Right lobe of liver (tissue), 6 donors: ENCODE measurements at regions not wholly inside any gene's neighbourhood (a gene's known extent, or its start where the extent isn't known, plus 50 kb on each side); places are given as distances from the start of the nearest gene placed in this dataset.

Experiments
- ATAC-seq, 4 donors: fragments of 200-7000 bp; cut with Tn5 transposase; one replicate each; pipeline ENCODE4 v1.9.1; 2020; ENCODE audit warnings: mild to moderate bottlenecking in 4 of 4, moderate library complexity in 4 of 4
- DNase-seq, 3 donors: peaks; one replicate each; pipeline ENCODE4 v3.0.0-alpha.2; 2020
- H3K27ac ChIP-seq, 3 donors: fragments of 200-600 bp; one replicate each; pipeline ENCODE4 v1.8.0; 2022
- H3K27me3 ChIP-seq, 2 donors: fragments of 200-600 bp; one replicate each; pipeline ENCODE4 v1.8.0; 2022
- H3K36me3 ChIP-seq, 4 donors: fragments of 200-600 bp; sonication (generic) in 1 of 4; one replicate each; pipeline versions ENCODE4 v1.5.1 to v1.8.0; 2017 to 2022; ENCODE audit warnings: control low read depth in 1 of 4
- H3K4me1 ChIP-seq, 4 donors: fragments of 200-600 bp; sonication (generic) in 1 of 4; one replicate each; pipeline versions ENCODE4 v1.5.1 to v1.8.0; 2017 to 2022; ENCODE audit warnings: control low read depth in 1 of 4
- H3K4me3 ChIP-seq, 3 donors: fragments of 200-600 bp; one replicate each; pipeline ENCODE4 v1.8.0; 2022
- H3K9me3 ChIP-seq, 4 donors: fragments of 200-600 bp; sonication (generic) in 1 of 4; one replicate each; pipeline versions ENCODE4 v1.5.1 to v1.8.0; 2017 to 2022; ENCODE audit warnings: control low read depth in 1 of 4
- POLR2A ChIP-seq: fragments of 450-650 bp; IDR thresholded peaks from one replicate; pipeline ENCODE4 v1.6.1; 2017; ENCODE audit warnings: antibody characterized with exemption, mild to moderate bottlenecking
- WGBS: methylation state at CpG from one replicate; pipeline ENCODE4 v1.1.6; 2018; ENCODE audit warnings: low coverage, low lambda C conversion rate; ENCODE audit not compliant: insufficient coverage; ENCODE audit errors: missing lambda C conversion rate; 5-methylcytosine and 5-hydroxymethylcytosine counted together
- intact Hi-C, 2 donors: fragments of 100-400 bp; cut with DNase I; formaldehyde crosslinking; loops; one replicate each; pipeline versions ENCODE4 v1.11.2 to v1.14.1; 2022
- TF ChIP-seq, protein P1 (sequence below), 4 donors: fragments of 200-600 bp in 3 of 4; fragments of 450-650 bp in 1 of 4; IDR thresholded peaks; one replicate each; pipeline versions ENCODE4 v1.5.1 to v1.8.0; 2016 to 2022; ENCODE audit warnings: antibody characterized with exemption in 4 of 4, mild to moderate bottlenecking in 2 of 4
- donor health status: DM: no; HTN: yes; CAD: no.
- donor health status: DM: no; HTN: no; CAD: no.
- donor health status: DM: no; HTN: no; CAD: no.
- donor health status: DM: no; HTN: yes; CAD: no.
- donor health status: DM: no; HTN: yes; CAD: no.

- H3K27me3 ChIP-seq: no peaks in the 10 kb centered on the region
- no peak overlapping the region for H3K4me3 ChIP-seq
- H3K36me3 ChIP-seq: no peaks in the 10 kb centered on the region
- TF ChIP-seq, protein P1, sequence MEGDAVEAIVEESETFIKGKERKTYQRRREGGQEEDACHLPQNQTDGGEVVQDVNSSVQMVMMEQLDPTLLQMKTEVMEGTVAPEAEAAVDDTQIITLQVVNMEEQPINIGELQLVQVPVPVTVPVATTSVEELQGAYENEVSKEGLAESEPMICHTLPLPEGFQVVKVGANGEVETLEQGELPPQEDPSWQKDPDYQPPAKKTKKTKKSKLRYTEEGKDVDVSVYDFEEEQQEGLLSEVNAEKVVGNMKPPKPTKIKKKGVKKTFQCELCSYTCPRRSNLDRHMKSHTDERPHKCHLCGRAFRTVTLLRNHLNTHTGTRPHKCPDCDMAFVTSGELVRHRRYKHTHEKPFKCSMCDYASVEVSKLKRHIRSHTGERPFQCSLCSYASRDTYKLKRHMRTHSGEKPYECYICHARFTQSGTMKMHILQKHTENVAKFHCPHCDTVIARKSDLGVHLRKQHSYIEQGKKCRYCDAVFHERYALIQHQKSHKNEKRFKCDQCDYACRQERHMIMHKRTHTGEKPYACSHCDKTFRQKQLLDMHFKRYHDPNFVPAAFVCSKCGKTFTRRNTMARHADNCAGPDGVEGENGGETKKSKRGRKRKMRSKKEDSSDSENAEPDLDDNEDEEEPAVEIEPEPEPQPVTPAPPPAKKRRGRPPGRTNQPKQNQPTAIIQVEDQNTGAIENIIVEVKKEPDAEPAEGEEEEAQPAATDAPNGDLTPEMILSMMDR (IDR thresholded peaks at IDR 0.05): no peak
- no peak for TF ChIP-seq POLR2A
- H3K4me1 ChIP-seq: no peaks in the 10 kb centered on the region
- intact Hi-C loops: no loop called here
- no peak overlapping the region for H3K27ac ChIP-seq
- no peaks in the 10 kb centered on the region for H3K9me3 ChIP-seq
- WGBS: 36% methylated on average over 2 of the region's 2 CpGs
- ATAC-seq (no peak), DNase-seq (no peak)
Observed at GRCh38 chr4:138535316-138535715, 293.2 kb upstream of the SLC7A11 start.

DNA sequence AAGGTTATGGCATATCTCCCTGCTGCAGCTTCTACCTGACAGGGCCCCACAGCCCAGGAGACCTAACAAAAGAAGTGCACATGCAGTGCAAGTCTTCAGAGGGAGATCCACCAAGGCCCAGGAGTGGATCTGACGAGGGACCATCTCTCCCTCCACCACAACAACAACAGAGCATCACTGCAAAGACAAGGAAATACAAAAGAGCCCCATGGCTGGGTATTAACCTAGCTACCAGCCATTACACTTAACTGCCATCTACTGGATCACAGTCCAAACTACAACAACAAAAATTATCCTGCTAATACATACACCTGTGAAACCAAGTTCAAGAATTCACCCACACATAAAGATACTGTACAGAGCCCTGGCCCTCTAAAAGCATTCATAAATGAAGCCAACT is 280.2 kb upstream of the SLC7A11 start:
- Histone ChIP-seq H3K4me1 (no peaks in the 10 kb centered on the region), H3K27ac (no peak overlapping the region), H3K27me3 (no peaks in the 10 kb centered on the region), H3K36me3 (no peaks in the 10 kb centered on the region), H3K4me3 (no peak overlapping the region), H3K9me3 (no peaks in the 10 kb centered on the region)
- no CpG with 5 or more reads among the region's 1 CpG for WGBS
- intact Hi-C loops: no loop called here
- DNase-seq (no peak), ATAC-seq (peak; percentile 40 to 60 (median 53))
- TF ChIP-seq, protein P1 (IDR thresholded peaks at IDR 0.05): peak; percentile 16 to 39 (median 27)
- no peak for TF ChIP-seq POLR2A

GRCh38 chr4:138521809-138522208 is 279.7 kb upstream of the SLC7A11 start:
- no peak for DNase-seq
- H3K27me3 ChIP-seq: no peaks in the 10 kb centered on the region
- H3K9me3 ChIP-seq: no peaks in the 10 kb centered on the region
- H3K27ac ChIP-seq: no peak overlapping the region
- TF ChIP-seq, protein P1 (IDR thresholded peaks at IDR 0.05): no peak
- no peak for TF ChIP-seq POLR2A
- intact Hi-C loops: no loop called here
- WGBS: no CpG with 5 or more reads among the region's 4 CpGs
- no peak overlapping the region for H3K4me3 ChIP-seq
- peak in 1 of 4 donors; percentile 31 for ATAC-seq
- H3K36me3 ChIP-seq: no peaks in the 10 kb centered on the region
- H3K4me1 ChIP-seq: no peaks in the 10 kb centered on the region

DNA sequence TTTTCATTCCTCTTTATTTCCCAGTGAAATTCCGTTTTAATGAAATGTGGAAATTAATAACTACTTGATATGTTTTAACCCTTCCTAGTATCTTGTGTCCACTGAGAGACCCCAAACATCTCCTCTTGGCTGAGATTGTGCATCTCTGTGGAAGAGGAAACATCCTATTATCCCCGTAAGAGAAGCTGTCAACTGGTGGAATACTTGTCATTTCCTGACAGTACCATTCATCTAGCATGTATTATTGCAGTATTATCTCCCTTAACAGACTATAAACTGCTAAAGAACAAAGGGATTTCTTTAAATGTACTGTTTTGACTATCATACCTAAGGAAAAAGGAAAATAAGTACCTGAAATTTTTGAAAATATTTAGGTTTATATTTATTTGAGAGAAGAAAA is 277.3 kb upstream of the SLC7A11 start:
- Histone ChIP-seq H3K4me3 (no peak overlapping the region), H3K27me3 (no peaks in the 10 kb centered on the region), H3K27ac (no peak overlapping the region), H3K4me1 (no peaks in the 10 kb centered on the region), H3K36me3 (no peaks in the 10 kb centered on the region), H3K9me3 (no peaks in the 10 kb centered on the region)
- WGBS: 19% methylated on average over 2 of the region's 2 CpGs
- DNase-seq (no peak), ATAC-seq (no peak)
- intact Hi-C loops: no loop called here
- TF ChIP-seq, protein P1 (IDR thresholded peaks at IDR 0.05): no peak
- no peak for TF ChIP-seq POLR2A

DNA sequence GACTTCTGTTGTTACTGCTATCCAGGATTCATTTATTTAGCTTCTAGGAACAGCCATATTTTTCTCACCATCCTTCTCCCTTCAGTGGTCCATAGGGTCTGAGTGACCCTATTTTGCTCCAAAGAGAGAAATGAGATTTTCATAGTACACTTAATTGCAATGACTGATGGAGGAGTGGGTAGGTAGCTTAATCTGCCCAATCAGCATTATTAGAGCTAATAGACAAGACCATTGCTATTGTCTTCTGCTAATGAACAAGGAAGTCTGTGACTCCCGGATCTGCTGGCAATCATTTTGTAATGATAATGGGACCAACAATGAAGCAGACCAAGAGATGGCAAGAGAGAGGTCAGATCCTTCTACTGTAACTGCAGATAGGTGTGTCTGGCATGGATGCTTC is 271.4 kb upstream of the SLC7A11 start:
- ATAC-seq (no peak), DNase-seq (no peak)
- TF ChIP-seq, protein P1 (IDR thresholded peaks at IDR 0.05): no peak
- no peak for TF ChIP-seq POLR2A
- no peaks in the 10 kb centered on the region for H3K9me3 ChIP-seq
- no peaks in the 10 kb centered on the region for H3K36me3 ChIP-seq
- intact Hi-C loops: no loop called here
- H3K4me3 ChIP-seq: no peak overlapping the region
- no peak overlapping the region for H3K27ac ChIP-seq
- WGBS: 60% methylated on average over 1 of the region's 1 CpG
- no peaks in the 10 kb centered on the region for H3K27me3 ChIP-seq
- H3K4me1 ChIP-seq: no peaks in the 10 kb centered on the region
